Pulmonary artery endothelial cell (primary cell): ENCODE measurements at regions not wholly inside any gene's neighbourhood (a gene's known extent, or its start where the extent isn't known, plus 50 kb on each side); places are given as distances from the start of the nearest gene placed in this dataset.

ENCODE experiments used
- DNase-seq: peaks from one replicate; pipeline ENCODE4 v3.0.0-alpha.2; 2011; ENCODE audit warnings: low read depth, low spot score

GRCh38 chr2:121860033-121860757, 104.7 kb downstream of the TSN start:
- DNase-seq, result no peak

- no peak for DNase-seq
Observed at GRCh38 chr2:121860758-121861227, 105.3 kb downstream of the TSN start.

- no peak for DNase-seq
Observed at GRCh38 chr2:121862286-121862685, 106.8 kb downstream of the TSN start.

GRCh38 chr2:121865914-121866313, 110.5 kb downstream of the TSN start:
- DNase-seq, result no peak

- DNase-seq, result no peak
Observed at GRCh38 chr2:121866789-121867188, 111.3 kb downstream of the TSN start.

- DNase-seq, result no peak
Observed at GRCh38 chr2:121868652-121869051, 113.2 kb downstream of the TSN start.

- no peak for DNase-seq
Observed at GRCh38 chr2:121869363-121869762, 113.9 kb downstream of the TSN start.

GRCh38 chr2:121869873-121870272, 114.4 kb downstream of the TSN start:
- no peak for DNase-seq

- DNase-seq, result no peak
Observed at GRCh38 chr2:121872651-121873050, 117.2 kb downstream of the TSN start.

- DNase-seq, result no peak
Observed at GRCh38 chr2:121873864-121874263, 118.4 kb downstream of the TSN start.

- DNase-seq, result no peak
Observed at GRCh38 chr2:121875585-121876185, 120.2 kb downstream of the TSN start.

GRCh38 chr2:121877366-121877765, 121.9 kb downstream of the TSN start:
- DNase-seq, result no peak

GRCh38 chr2:121880283-121880682, 124.8 kb downstream of the TSN start:
- no peak for DNase-seq

GRCh38 chr2:121881038-121881437, 125.6 kb downstream of the TSN start:
- no peak for DNase-seq

- no peak for DNase-seq
Observed at GRCh38 chr2:121881950-121882349, 126.5 kb downstream of the TSN start.

GRCh38 chr2:121884078-121884477, 128.6 kb downstream of the TSN start:
- DNase-seq, result no peak

- no peak for DNase-seq
Observed at GRCh38 chr2:121884511-121884921, 129.1 kb downstream of the TSN start.

- DNase-seq, result no peak
Observed at GRCh38 chr2:121886059-121886458, 130.6 kb downstream of the TSN start.

- no peak for DNase-seq
Observed at GRCh38 chr2:121887513-121888188, 132.2 kb downstream of the TSN start.

GRCh38 chr2:121888189-121888557, 132.7 kb downstream of the TSN start:
- DNase-seq, result no peak

GRCh38 chr2:121890041-121890440, 134.6 kb downstream of the TSN start:
- no peak for DNase-seq

GRCh38 chr2:121895723-121896571, 140.5 kb downstream of the TSN start:
- no peak for DNase-seq
